C4-2B (cell line): ENCODE measurements at regions not wholly inside any gene's neighbourhood (a gene's known extent, or its start where the extent isn't known, plus 50 kb on each side); places are given as distances from the start of the nearest gene placed in this dataset.

Experiments used
- H3K27ac ChIP-seq: fragments of 450-650 bp; 2 replicates; pipeline ENCODE4 v1.5.1; 2017
- CTCF ChIP-seq: fragments of 450-650 bp; conservative IDR thresholded peaks from 2 replicates; pipeline ENCODE4 v1.5.1; 2017; ENCODE audit warnings: mild to moderate bottlenecking
- ZFX ChIP-seq: fragments of 450-650 bp; IDR thresholded peaks from 2 replicates; pipeline ENCODE4 v1.6.1; 2017

- no peak overlapping the region for H3K27ac ChIP-seq
- TF ChIP-seq ZFX, result no peak
- no peak for TF ChIP-seq CTCF
Observed at GRCh38 chr18:72410399-72410798, 133.7 kb downstream of the CBLN2 start.

- no peak overlapping the region for H3K27ac ChIP-seq
- TF ChIP-seq CTCF, result no peak
Observed at GRCh38 chr18:72409903-72410302, 134.2 kb downstream of the CBLN2 start.

GRCh38 chr18:72407048-72407447 is 137.1 kb downstream of the CBLN2 start:
- no peak overlapping the region for H3K27ac ChIP-seq
- TF ChIP-seq ZFX (no peak), CTCF (no peak)

- no peak overlapping the region for H3K27ac ChIP-seq
- TF ChIP-seq CTCF, result no peak
- TF ChIP-seq ZFX, result no peak
Observed at GRCh38 chr18:72391951-72392350, 152.2 kb downstream of the CBLN2 start.

GRCh38 chr18:72391427-72391826 is 152.7 kb downstream of the CBLN2 start:
- no peak for TF ChIP-seq ZFX
- TF ChIP-seq CTCF, result no peak
- H3K27ac ChIP-seq, result no peak overlapping the region

GRCh38 chr18:72378016-72378415 is 166.1 kb downstream of the CBLN2 start:
- no peak overlapping the region for H3K27ac ChIP-seq
- no peak for TF ChIP-seq ZFX
- no peak for TF ChIP-seq CTCF

GRCh38 chr18:72376256-72376655 is 167.9 kb downstream of the CBLN2 start:
- no peak for TF ChIP-seq ZFX
- TF ChIP-seq CTCF, result no peak
- no peak overlapping the region for H3K27ac ChIP-seq
